GM21786 (cell line): ENCODE measurements at regions not wholly inside any gene's neighbourhood (a gene's known extent, or its start where the extent isn't known, plus 50 kb on each side); places are given as distances from the start of the nearest gene placed in this dataset.
A peak's percentile ranks its signal among the peaks of the same experiment; 100 is the strongest.
"Not testable (repeated sequence)": the region's sequence is repeated elsewhere in the genome, so short reads cannot be mapped to it uniquely, and the experiment has no call there.

Experiments
- ATAC-seq: cut with Tn5 transposase; IDR thresholded peaks from one replicate; pipeline ENCODE4 v1.9.1; 2021; ENCODE audit not compliant: unreplicated experiment

DNA sequence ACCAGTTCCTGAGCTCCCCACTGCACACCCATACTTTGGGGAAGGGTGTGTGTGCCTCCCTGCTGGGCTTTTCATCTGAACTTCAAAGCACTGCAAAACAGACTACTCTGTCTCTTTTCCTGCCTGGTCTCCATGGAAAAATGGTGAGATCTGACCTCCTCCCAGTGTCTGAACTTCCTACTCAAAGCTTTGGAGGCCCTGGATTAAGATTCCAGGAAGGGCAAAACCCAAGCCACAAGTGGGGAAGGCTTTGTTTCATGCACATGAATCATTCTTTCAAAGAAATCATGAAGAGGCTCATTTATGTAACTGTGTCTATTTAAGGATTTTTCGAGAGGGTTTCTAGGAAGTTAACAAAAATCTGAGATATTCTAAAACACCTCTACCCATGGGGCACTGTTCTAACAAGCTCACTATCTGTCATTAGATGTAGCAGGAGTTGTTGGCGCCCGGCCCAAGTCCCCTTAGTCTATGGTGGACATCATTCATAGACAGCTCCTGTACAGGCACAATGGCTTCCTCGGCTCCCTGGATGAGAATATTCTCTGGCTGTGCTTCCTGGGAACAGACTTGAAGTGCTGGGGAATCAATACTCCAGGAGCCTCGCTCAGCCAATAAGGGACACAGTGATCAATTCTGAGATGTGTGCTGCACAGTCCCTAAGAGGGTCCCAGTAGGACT, 224.0 kb downstream of the KTN1 start:
- ATAC-seq: no peak

DNA sequence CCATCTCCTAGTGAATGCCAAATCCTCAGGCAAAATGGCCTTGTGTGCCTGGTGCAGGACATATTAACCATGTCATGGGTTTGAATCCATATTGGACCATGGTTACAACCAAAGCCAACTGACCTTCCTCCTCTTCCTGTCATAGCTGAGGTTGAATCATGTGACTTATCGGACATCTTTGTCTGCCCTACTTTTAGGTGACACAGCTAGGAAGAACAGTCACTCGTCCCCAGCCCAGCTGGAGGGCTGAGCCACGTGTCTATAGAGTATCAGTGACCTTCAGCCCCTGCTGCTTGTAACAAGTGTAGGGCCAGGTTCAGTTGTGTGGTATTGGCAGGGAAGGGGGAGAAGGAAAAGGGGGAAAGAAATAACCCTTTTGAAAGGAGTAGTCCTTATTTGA, 225.2 kb downstream of the KTN1 start:
- ATAC-seq: no peak

DNA sequence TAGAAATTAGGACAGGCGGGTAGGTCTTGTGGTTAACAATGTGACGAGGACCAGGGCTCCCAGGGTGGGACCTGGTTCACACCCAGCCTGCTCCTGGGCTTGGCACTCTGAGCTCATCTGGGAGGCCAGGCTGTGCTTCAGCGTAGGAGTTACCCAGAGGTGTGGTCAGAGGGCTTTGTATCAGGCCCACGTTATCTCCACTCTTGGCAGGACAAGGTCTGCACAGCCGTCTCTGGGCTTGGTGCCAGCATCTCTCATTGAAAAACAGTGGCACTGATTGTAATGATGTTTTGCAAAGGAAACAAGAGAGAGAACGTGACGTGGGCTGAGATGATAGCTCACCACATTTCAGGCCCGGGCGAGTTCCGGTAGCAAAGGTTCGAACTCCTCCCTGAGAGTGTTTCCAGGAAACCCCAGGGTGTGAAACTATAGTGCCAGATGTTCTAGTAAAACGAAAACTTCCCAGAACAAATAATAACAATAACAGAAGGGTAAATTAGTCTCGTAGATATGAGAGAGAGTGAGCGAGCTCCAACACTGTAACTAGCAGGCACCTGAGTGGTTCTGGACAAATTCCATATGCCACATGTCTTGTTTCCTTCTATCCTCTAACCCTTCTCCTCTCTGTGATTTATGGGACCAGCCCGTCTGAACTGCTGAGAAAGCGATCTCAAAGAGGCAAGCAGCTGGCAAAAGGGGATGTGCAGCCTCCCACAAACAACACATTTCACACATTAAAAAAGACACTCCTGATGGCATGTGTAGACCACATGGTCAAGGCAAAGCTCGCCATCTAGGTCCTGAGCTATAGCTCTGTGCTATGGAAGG, 227.3 kb downstream of the KTN1 start:
- ATAC-seq: peak; percentile 80

DNA sequence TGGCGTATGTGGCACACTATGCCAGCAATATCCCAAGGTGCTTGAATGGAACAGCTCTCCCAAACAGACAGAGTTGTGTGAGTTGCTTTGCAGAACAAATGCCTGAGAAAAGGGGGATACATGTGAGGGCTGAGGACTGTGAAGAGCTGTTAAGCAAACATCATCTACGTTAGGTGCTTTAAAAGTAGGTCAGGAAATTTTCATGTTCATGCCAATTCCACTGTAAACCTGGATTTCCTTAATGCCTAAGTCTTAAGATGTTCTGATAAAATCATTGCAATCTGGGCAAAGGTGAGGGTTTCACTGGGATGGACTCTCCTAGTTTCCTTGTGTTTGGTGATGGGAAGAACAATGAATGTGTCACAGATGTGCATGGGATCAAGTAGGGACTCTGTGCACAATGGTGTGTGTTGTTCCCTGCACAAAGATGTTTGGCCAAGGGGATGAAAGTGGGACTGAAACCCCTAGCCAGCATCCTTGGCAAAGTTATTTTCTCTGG, 227.9 kb downstream of the KTN1 start:
- ATAC-seq: no peak

DNA sequence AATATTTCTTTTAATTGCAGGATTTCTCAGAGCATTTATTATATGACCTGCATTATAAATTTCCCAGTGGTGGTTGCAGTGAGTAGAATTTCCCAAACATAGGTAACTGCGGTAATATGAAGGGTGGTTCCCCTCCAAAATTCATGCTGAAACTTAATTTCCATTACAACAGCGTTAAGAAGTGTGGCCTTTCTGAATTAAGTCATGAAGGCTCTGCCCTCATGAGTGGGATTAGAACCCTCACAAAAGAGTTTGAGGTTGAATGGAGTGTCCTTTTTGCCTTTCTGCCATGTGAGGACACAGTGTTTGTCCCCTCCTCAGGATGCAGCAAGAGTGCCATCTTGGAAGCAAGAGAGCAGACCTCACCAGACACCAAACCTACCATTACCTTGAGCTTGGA, 233.6 kb downstream of the KTN1 start:
- no peak for ATAC-seq

DNA sequence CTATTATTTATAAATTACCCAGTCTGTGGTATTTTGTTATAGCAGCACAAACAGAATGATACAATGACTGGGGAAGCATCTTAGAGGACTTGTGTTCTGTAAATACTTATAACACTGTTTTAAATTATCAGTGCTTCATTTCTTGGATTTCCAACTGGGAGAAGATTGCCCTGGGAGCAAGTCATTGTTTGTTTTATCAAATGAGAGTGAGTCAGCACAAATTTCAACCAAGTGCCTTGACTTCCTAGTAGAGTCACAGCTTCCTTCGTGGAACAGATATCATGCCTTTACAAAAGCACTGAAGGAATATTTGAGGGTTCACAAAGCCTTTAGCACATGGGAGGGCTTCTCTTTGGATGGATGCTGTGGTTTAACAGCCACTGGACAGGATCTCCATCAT, 234.1 kb downstream of the KTN1 start:
- no peak for ATAC-seq

DNA sequence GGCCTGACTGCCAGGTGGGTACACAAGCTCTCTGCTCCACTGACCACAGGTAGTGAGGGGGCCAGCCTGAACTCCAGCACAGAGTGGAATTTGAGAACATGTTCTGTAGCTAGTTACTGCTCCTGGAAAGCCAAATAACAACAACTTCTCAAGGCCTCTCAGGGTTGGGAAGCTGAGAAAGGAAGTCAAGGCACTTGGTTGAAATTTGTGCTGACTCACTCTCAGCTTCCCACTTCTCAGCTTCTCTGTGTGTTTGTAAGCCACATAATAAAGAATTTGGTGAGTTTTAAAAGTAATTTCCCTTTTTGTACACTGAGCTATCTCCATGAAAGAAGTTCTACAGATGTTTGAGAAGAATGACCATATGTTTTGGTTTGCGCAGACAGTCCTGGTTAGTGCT, 234.9 kb downstream of the KTN1 start:
- ATAC-seq: no peak

DNA sequence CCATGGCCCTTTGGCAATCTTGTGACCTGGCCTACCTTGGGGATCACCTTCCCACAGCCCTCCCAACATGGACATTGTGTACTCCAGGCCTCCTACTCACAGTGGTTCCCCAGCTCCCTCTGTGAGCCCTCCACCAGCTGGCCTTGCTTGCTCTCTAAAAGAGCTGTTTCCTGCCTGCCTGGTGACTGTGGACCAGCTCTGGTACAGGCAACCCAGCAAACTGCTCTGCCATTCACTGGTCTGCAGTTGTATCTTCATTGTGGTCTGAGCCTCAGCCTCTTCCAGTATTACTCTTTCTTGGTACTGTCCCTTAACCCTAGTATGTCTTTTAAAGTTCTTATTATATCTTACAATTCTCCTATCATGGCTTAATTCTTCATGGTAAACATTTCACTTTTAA, 236.2 kb downstream of the KTN1 start:
- ATAC-seq: no peak

DNA sequence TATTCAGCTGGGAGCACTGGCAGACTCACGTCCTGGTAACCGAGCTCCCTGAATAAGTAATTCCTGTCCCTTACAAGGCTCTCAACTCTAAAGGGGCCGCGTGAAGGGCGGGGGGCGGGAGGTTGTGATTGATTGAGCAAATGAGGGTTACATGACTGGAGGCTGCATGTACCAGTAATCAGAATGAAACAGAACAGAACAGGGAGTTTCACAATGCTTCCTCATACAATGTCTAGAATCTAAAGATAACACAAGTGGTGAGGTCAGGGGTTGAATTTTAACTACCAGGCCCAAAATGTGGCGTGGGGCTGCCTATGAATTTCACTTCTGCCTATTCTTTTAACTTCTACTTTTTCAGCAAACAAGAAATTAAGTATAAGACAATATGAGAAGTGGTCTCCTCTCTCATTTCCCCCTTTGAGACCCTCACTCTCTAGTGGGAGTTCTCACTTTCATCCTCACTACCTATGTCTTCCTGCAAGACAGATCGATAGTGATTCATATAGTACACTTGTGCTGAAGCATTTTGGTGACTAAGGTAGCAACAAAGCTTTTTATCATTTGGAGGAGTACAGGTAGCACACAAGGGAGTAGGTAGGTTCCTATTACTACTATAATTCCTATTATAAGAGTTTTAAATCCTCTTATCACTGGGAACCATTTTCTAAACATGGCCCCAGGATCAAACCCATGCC, 239.8 kb downstream of the KTN1 start:
- peak; percentile 82 for ATAC-seq

DNA sequence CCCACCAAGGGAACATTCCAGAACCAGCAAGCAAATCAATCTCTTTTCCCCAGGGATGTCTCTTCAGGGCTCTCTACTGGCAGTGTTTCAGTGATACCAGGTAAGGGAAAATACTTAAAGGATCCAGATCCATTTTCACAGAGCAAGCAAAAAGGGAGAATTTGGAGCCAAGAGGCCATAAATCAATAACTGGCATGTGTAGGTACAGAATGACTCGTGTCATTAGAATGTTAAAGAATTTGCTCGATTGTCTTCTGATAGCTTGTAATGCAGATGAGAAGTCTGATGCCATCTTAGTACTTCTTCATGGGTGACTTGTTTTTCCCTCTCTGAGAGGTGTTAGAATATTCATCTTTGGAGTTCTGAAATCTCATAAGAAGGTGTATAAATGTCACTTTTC, 242.9 kb downstream of the KTN1 start:
- no peak for ATAC-seq

DNA sequence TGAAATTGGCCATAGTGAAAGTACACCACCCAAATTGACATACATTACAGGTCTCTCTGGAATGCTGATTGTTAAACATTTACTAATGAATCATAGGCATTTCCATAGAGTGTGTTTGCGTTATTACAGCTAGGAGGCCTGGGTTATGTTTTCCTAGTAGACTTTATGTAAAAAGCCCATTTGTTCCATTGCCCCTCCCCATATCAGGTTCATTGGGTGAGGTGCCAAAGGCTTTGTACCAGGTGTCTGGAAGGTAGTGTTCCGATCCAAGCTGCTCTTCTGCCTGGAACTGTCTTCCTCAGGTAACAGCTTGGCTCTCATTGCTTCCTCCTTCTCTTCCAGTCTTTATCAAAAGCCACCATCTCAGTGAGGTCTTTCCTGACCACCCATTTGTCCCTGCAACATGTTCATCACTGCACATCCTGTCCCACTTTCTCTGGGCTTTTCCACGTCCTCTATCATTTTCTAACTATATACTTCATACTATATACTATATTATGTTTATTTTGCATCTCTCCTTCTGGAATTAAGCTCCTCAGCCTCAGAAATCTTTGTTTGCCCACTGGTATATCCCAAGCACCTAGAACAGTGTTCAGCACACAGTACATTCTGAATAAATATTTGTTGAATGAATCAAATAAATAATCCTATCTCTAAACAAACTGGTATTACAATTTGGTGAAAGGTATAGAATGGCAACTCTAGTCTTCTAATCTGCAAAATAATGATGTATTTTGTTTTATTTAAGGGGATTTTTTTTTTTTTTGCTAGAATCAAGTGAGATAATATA, 252.3 kb downstream of the KTN1 start:
- ATAC-seq: no peak

DNA sequence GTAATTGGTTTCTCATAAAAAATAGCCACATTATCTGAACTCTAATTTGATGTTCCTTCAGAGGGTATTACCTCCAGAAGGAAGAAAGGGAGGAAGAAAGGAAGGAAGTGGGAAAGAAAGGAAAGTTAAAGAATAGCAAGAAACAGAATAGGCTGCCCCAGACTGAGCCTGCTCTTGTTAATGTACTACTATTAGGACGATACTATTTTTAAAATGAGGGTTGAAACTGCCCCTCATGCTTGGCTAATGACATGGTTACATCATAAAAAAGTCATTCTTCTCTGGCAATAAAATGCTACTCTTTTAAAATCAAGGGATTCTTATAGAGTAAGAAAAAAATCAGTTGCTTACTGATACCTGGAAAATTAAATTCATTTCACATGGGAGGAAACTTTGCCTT, 253.0 kb downstream of the KTN1 start:
- peak; percentile 50 for ATAC-seq

DNA sequence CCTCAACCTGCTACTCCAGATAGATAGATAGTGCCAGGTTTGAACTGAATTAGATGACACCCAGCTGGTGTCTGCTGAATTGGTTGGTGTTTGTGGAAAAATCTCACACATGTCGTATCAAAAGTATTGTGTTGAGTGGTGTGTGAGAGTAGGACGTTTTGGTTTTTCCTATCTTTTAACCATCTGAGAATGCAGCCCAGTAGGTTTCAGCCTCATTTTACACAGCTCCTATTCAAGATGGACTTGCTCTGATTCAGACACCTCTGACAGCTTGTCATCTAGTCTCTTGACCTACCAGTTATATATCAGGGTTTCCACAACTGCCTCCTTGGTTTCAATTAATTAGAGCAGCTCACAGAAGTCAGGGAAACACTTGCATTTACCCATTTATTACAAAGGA, 254.4 kb downstream of the KTN1 start:
- ATAC-seq: no peak

DNA sequence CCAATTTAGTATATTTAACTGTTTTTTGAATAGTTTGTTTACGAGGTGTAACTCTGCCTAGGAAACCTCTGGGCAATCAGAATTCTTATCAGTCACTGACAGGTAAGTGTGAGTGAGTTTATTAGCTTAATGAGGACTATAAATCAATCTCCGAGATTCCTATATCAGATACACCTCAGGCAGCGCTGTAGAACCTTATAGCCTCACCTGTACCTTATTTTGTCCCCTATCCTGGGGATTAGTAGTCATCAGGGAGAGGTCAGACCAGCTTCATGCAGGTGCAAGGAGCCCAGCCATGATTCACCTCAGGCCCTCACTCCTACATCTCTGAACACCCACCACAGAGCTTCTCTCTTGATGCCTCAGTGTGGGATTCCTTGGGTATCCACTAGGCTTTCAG, 256.0 kb downstream of the KTN1 start:
- no peak for ATAC-seq

DNA sequence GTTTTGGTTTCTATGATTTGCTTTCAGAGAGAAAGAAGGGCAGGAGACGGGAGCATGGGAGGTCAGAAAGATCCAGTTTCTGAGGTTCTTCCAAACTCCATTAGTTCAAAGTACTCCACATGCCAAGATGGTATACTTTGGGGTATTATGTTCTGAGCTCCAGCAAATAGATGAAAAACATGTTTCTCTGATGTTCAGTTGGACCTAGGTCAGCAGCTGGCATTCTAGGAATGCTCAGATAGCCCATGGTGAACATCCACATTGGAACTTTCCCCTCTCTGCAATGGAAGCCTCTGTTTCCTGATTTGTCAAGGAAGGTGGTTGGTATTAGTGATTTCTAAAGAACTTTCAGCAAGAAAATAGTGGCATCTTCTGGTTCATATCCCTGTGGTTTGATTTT, 257.5 kb downstream of the KTN1 start:
- no peak for ATAC-seq

DNA sequence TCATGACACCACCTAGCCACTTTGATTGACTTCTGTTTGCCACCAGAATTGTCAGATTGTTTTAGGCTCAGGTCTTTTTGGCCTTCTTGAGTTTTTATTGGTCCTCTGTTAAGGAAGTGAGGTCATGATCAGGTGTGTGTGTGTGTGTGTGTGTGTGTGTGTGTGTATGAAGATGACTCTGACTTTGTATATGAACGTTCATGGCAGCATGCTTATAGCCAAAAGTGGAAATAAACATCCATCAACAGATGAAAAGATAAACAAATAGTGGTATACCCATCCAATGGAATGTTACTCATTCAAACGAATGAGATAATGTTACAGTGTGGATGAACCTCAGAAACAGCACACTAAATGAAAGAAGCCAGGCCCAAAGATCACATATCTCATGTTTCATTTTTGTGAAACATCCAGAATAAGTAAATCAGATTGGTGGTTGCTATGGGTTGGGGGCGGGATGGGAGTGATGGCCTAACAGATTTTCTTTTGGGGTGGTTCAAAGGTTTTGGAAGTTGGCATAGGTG, 258.6 kb downstream of the KTN1 start:
- no peak for ATAC-seq

DNA sequence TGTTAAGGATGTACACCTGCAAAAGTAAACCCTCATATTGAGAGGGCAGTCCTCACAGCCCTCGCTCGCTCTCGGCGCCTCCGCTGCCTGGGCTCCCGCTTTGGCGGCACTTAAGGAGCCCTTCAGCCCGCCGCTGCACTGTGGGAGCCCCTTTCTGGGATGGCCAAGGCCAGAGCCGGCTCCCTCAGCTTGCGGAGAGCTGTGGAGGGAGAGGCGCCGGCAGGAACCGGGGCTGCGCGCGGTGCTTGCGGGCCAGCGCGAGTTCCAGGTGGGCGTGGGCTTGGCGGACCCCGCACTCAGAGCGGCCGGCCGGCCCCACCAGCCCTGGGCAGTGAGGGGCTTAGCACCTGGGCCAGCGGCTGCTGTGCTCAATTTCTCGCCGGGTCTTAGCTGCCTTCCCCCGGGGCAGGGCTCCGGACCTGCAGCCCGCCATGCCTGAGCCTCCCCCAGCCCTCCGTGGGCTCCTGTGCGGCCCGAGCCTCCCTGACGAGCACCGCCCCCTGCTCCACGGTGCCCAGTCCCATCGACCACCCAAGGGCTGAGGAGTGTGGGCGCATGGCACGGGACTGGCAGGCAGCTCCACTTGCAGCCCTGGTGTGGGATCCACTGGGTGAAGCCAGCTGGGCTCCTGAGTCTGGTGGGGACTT, 259.4 kb downstream of the KTN1 start:
- ATAC-seq: not testable (repeated sequence)

DNA sequence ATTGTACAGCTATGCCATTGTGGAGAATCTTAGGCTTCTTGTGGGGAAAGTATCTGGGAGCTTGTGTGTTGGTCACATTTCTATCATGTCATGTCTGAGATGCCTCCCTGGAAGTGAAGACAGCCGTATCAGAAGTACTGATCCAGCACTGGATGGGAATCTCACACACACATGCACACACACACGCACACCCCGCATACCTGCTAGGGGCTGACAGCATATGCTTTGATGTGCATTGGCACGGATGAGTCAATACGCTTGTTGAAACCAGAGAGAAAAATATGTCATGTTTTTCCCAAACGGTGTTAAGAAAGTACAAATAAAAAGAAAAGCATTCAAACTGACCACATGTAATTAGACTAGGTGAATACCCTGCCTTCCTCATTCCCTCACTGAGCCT, 260.8 kb downstream of the KTN1 start:
- ATAC-seq: no peak

DNA sequence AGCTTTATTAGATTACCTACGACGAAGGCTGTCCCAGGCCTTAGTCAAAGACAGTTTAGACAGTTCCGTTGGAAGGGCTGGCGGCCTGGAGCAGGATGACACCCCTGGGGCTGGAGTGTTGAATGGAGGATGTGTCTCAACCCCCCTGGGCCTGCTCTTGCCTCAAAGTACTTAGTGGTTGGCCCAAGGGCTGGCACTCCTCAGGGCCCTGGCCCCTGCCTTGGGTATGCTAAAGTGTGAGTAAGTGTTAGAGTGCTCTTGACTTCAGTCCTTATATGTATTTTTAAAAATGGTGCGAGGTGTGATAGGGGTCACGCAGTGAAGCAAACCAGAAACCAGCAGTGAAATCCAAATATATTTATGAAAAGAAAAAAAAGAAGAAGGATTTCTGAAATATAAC, 261.6 kb downstream of the KTN1 start:
- ATAC-seq: no peak

DNA sequence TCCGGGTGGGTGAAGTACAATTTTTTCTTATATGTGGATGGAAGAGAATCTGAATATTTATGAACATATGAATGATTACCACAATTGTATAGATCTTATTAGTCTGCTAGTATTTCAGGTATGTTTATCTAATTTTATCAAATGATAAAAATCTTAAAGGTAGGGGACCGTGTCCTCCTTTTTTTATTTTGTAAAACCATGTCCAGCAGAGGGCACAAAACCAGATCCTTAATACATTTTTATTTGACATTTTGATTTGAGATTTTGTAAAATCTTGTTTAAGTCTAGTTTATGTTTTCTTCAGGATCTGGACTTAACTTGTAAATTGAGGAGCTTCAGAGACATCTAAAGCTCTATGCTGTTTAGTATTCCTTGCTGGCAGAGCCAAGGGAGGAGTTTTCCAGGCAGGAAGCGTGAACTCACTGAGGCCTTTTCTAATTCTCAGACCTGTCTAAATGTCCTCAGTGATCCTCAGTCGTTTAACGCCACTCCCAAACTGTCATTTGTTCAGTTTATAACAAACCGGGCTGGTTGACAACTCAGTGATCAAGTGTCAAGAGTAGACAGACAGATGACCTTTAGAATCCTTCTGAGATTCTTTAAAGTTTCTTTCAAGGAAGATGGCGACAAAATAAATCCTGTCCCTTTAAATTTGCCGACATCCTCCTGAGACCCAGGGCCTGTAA, 263.9 kb downstream of the KTN1 start:
- no peak for ATAC-seq
